H1 (cell line): ENCODE measurements at regions not wholly inside any gene's neighbourhood (a gene's known extent, or its start where the extent isn't known, plus 50 kb on each side); places are given as distances from the start of the nearest gene placed in this dataset.

Source experiments
- CTCF ChIA-PET: fragments of 300-600 bp; sonication (Branson Sonifier 250); formaldehyde crosslinking; loops from one replicate; lab custom pipeline; 2021; ENCODE audit not compliant: partially characterized antibody; lab: Charles Lee
- POLR2A ChIA-PET: fragments of 300-600 bp; sonication (Branson Sonifier 250); formaldehyde crosslinking; loops from one replicate; lab custom pipeline; 2021; ENCODE audit warnings: inconsistent platforms; ENCODE audit not compliant: partially characterized antibody; lab: Charles Lee
- DNase-seq, 2 experiments: peaks; one replicate each; pipeline versions ENCODE4 v3.0.0 to v3.0.0-alpha.2; 2010 to 2022; ENCODE audit warnings: low spot score in 2 of 2, low read depth in 1 of 2, mixed read lengths in 1 of 2
- FAIRE-seq: peaks from 2 replicates; lab custom pipeline; 2011; peaks lifted over from hg19 to GRCh38; lab: Jason Lieb, UNC
- H2AFZ ChIP-seq: 2 replicates; pipeline ENCODE4 v1.8.1; 2012; ENCODE audit warnings: low read length, inconsistent platforms
- H2AK5ac ChIP-seq: 2 replicates; pipeline ENCODE4 v1.6.1; 2013; ENCODE audit warnings: low read depth, low read length
- H2BK120ac ChIP-seq: replicated peaks from 2 replicates; pipeline ENCODE3; 2013; ENCODE audit warnings: low read depth, low read length, inconsistent platforms
- H2BK12ac ChIP-seq: 2 replicates; pipeline ENCODE4 v1.6.1; 2013; ENCODE audit warnings: low read depth, low read length
- H2BK15ac ChIP-seq: 2 replicates; pipeline ENCODE4 v1.6.1; 2013; ENCODE audit warnings: low read length
- H2BK20ac ChIP-seq: 2 replicates; pipeline ENCODE4 v1.6.1; 2013; ENCODE audit warnings: low read length
- H2BK5ac ChIP-seq: 2 replicates; pipeline ENCODE4 v1.6.1; 2013; ENCODE audit warnings: low read depth, low read length
- H3K14ac ChIP-seq: 2 replicates; pipeline ENCODE4 v1.6.1; 2013; ENCODE audit warnings: inconsistent platforms; ENCODE audit not compliant: insufficient read length
- H3K18ac ChIP-seq: 2 replicates; pipeline ENCODE4 v1.6.1; 2013; ENCODE audit warnings: low read length; ENCODE audit errors: extremely low read depth
- H3K23ac ChIP-seq: 2 replicates; pipeline ENCODE4 v1.6.1; 2013; ENCODE audit warnings: inconsistent platforms; ENCODE audit not compliant: insufficient read length
- H3K23me2 ChIP-seq: 2 replicates; pipeline ENCODE4 v1.6.1; 2013; ENCODE audit warnings: low read depth, low read length
- H3K27ac ChIP-seq: 2 replicates; pipeline ENCODE4 v1.6.1; 2011; ENCODE audit warnings: low read depth, low read length, inconsistent platforms
- H3K27me3 ChIP-seq, 4 experiments: replicated peaks in 1 of 4; 1 replicate in 1 of 4; 2 replicates in 3 of 4; pipeline versions ENCODE4 v1.6.1 to v1.8.1; 2011 to 2013; ENCODE audit warnings: low read length in 3 of 4, mild to moderate bottlenecking in 3 of 4, inconsistent platforms in 2 of 4, mixed read lengths in 2 of 4, moderate library complexity in 1 of 4; ENCODE audit not compliant: control insufficient read depth in 3 of 4, insufficient read depth in 3 of 4; ENCODE audit errors: extremely low read depth in 1 of 4
- H3K36me3 ChIP-seq, 4 experiments: 2 replicates each; pipeline versions ENCODE4 v1.6.1 to v1.8.1; 2011 to 2013; ENCODE audit warnings: mild to moderate bottlenecking in 4 of 4, low read length in 3 of 4, moderate library complexity in 2 of 4, control low read depth in 1 of 4, inconsistent platforms in 1 of 4; ENCODE audit not compliant: insufficient read depth in 4 of 4, control insufficient read depth in 2 of 4
- H3K4ac ChIP-seq: replicated peaks from 2 replicates; pipeline ENCODE3; 2013; ENCODE audit warnings: low read length, low read depth, mixed read lengths, inconsistent platforms; ENCODE audit not compliant: insufficient read length
- H3K4me1 ChIP-seq, 4 experiments: replicated peaks in 1 of 4; 1 replicate in 1 of 4; 2 replicates in 3 of 4; pipeline versions ENCODE4 v1.6.1 to v1.8.1; 2011 to 2013; ENCODE audit warnings: low read length in 3 of 4, inconsistent platforms in 2 of 4, mixed read lengths in 1 of 4; ENCODE audit not compliant: insufficient read depth in 4 of 4, control insufficient read depth in 3 of 4
- H3K4me2 ChIP-seq, 2 experiments: 2 replicates each; pipeline versions ENCODE4 v1.6.1 to v1.8.1; 2011 to 2013; ENCODE audit warnings: low read depth in 2 of 2, low read length in 2 of 2, control low read depth in 1 of 2, inconsistent platforms in 1 of 2, mild to moderate bottlenecking in 1 of 2; ENCODE audit not compliant: insufficient read depth in 1 of 2
- H3K4me3 ChIP-seq, 4 experiments: fragments of 200-600, 300-600 bp in 1 of 4; sonication (generic), shearing (Covaris generic), sonication (Bioruptor Twin) in 1 of 4; 2 replicates each; pipeline versions ENCODE4 v1.5.1 to v1.8.1; 2011 to 2016; ENCODE audit warnings: low read length in 4 of 4, low read depth in 3 of 4, control low read depth in 2 of 4, inconsistent platforms in 2 of 4, mild to moderate bottlenecking in 2 of 4, mixed read lengths in 1 of 4, moderate library complexity in 1 of 4; ENCODE audit not compliant: insufficient read depth in 2 of 4; ENCODE audit errors: extremely low read depth in 1 of 4
- H3K56ac ChIP-seq: replicated peaks from 2 replicates; pipeline ENCODE3; 2013; ENCODE audit warnings: low read depth, mild to moderate bottlenecking, mixed read lengths, low read length, inconsistent platforms; ENCODE audit not compliant: insufficient read length
- H3K79me1 ChIP-seq: 2 replicates; pipeline ENCODE4 v1.6.1; 2013; ENCODE audit warnings: low read depth, low read length, control low read depth
- H3K79me2 ChIP-seq, 2 experiments: 2 replicates each; pipeline versions ENCODE4 v1.6.1 to v1.8.1; 2012 to 2013; ENCODE audit warnings: low read length in 2 of 2, mild to moderate bottlenecking in 2 of 2, inconsistent platforms in 1 of 2; ENCODE audit not compliant: insufficient read depth in 2 of 2, control insufficient read depth in 1 of 2
- H3K9ac ChIP-seq, 4 experiments: replicated peaks in 1 of 4; 1 replicate in 1 of 4; 2 replicates in 3 of 4; pipeline versions ENCODE4 v1.6.1 to v1.8.1; 2011 to 2013; ENCODE audit warnings: low read depth in 3 of 4, low read length in 3 of 4, control low read depth in 2 of 4, mild to moderate bottlenecking in 2 of 4, moderate library complexity in 2 of 4, inconsistent platforms in 1 of 4; ENCODE audit errors: extremely low read depth in 1 of 4
- H3K9me3 ChIP-seq, 2 experiments: 2 replicates each; pipeline versions ENCODE4 v1.6.1 to v1.8.1; 2012 to 2013; ENCODE audit warnings: mild to moderate bottlenecking in 2 of 2, moderate library complexity in 2 of 2, control low read depth in 1 of 2, inconsistent platforms in 1 of 2, low read depth in 1 of 2, low read length in 1 of 2, mixed read lengths in 1 of 2; ENCODE audit not compliant: insufficient read depth in 2 of 2
- H4K20me1 ChIP-seq, 2 experiments: replicated peaks in 1 of 2; 2 replicates each; pipeline versions ENCODE3 to v1.8.1; 2011 to 2013; ENCODE audit warnings: inconsistent platforms in 2 of 2, low read length in 2 of 2, mild to moderate bottlenecking in 1 of 2; ENCODE audit not compliant: insufficient read depth in 2 of 2, control insufficient read depth in 1 of 2
- H4K5ac ChIP-seq: 2 replicates; pipeline ENCODE4 v1.6.1; 2013; ENCODE audit warnings: low read length, low read depth, mixed read lengths, inconsistent platforms; ENCODE audit not compliant: insufficient read length
- H4K8ac ChIP-seq: 2 replicates; pipeline ENCODE4 v1.8.0; 2013; ENCODE audit warnings: mild to moderate bottlenecking, moderate library complexity, low read length, inconsistent platforms; ENCODE audit not compliant: insufficient read depth; ENCODE audit errors: extremely low read depth
- H4K91ac ChIP-seq: replicated peaks from 2 replicates; pipeline ENCODE3; 2013; ENCODE audit warnings: low read length, mixed read lengths, inconsistent platforms; ENCODE audit not compliant: insufficient read length
- HDAC6 ChIP-seq: IDR thresholded peaks from one replicate; pipeline ENCODE4 v1.7.1; 2012; ENCODE audit warnings: low read depth, mild to moderate bottlenecking, inconsistent platforms, low read length, moderate library complexity
- WGBS, 2 experiments: shearing (Covaris generic) in 1 of 2; methylation state at CpG; one replicate each; pipeline versions ENCODE4 v1.1.6 to v1.1.7; 2013 to 2015; ENCODE audit warnings: low lambda C conversion rate in 2 of 2, mixed read lengths in 2 of 2, inconsistent platforms in 1 of 2, low coverage in 1 of 2, missing lambda C conversion rate in 1 of 2; ENCODE audit not compliant: insufficient replicate concordance in 2 of 2, insufficient coverage in 1 of 2, insufficient read length in 1 of 2; ENCODE audit errors: extremely low coverage in 1 of 2, missing lambda C conversion rate in 1 of 2; 5-methylcytosine and 5-hydroxymethylcytosine counted together
- TF ChIP-seq, protein P1 (sequence below): IDR thresholded peaks from 2 replicates; pipeline ENCODE4 v1.6.1; 2012; ENCODE audit warnings: inconsistent platforms

DNA sequence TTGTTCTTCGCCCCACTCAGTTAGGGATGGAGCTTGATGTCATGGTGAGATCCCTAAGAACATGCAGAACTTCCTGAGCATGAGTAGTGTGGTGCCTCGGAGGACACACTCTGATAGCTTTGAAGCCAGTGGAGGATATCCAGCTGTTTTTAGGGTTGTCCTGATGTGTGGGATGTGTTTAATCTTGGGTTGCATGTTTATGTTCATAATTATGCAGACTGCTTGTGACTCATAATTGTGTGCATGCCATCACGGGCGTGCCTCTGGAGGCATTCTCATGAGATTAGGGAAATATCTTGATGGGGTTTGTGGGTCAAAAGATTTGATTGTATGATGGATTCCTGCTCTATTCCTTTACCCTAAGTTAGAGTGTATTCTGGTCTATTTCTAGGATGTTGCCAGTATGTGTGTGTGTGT, 267.4 kb upstream of the PELI2 start:
- no peak overlapping the region for H2BK5ac ChIP-seq
- no peak overlapping the region for H4K5ac ChIP-seq
- no peak overlapping the region for H3K23ac ChIP-seq
- no peaks in the 10 kb centered on the region for H3K79me2 ChIP-seq
- no peak overlapping the region for H2AFZ ChIP-seq
- no peak overlapping the region for H3K56ac ChIP-seq
- DNase-seq: no peak
- no peak overlapping the region for H2BK120ac ChIP-seq
- H3K4ac ChIP-seq: no peak overlapping the region
- H4K20me1 ChIP-seq: no peaks in the 10 kb centered on the region
- no peak overlapping the region for H3K18ac ChIP-seq
- H3K9me3 ChIP-seq: 0 out of 4 replicates have a peak, but pooled peaks cover 0 to 2% of the 10 kb centered on the region in 2 experiments
- no peaks in the 10 kb centered on the region; the same call in 1 of the 2 replicates for H3K23me2 ChIP-seq
- no peaks in the 10 kb centered on the region; a peak in 1 of 8 replicates for H3K36me3 ChIP-seq
- H3K4me2 ChIP-seq: no peak overlapping the region
- H3K4me1 ChIP-seq: no peaks in the 10 kb centered on the region
- H3K27me3 ChIP-seq: no peaks in the 10 kb centered on the region
- H3K27ac ChIP-seq: no peak overlapping the region
- no peaks in the 10 kb centered on the region for H3K79me1 ChIP-seq
- H2BK12ac ChIP-seq: no peak overlapping the region
- FAIRE-seq: no peak
- H2BK15ac ChIP-seq: no peak overlapping the region
- no peak overlapping the region for H3K4me3 ChIP-seq
- ChIA-PET POLR2A (no interaction called here), CTCF (interaction anchor here (0.7 to 1.1 kb wide), 4 partner anchors 8 to 639 kb away, joined by 3 to 4 read pairs (median 4); no protein-coding TSS in a partner anchor)
- no peak overlapping the region for H3K14ac ChIP-seq
- no peak overlapping the region for H2BK20ac ChIP-seq
- WGBS, 2 experiments: 80% methylated on average over 4 of the region's 4 CpGs; no CpG with 5 or more reads in 1 of the 2 experiments
- H2AK5ac ChIP-seq: no peak overlapping the region
- H3K9ac ChIP-seq: no peak overlapping the region
- no peak overlapping the region for H4K8ac ChIP-seq
- H4K91ac ChIP-seq: no peak overlapping the region
- TF ChIP-seq, protein P1, sequence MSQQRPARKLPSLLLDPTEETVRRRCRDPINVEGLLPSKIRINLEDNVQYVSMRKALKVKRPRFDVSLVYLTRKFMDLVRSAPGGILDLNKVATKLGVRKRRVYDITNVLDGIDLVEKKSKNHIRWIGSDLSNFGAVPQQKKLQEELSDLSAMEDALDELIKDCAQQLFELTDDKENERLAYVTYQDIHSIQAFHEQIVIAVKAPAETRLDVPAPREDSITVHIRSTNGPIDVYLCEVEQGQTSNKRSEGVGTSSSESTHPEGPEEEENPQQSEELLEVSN: no peak
- TF ChIP-seq HDAC6: no peak
